ENCODE measurements at regions not wholly inside any gene's neighbourhood (a gene's known extent, or its start where the extent isn't known, plus 50 kb on each side); places are given as distances from the start of the nearest gene placed in this dataset.
"Not testable (repeated sequence)": the region's sequence is repeated elsewhere in the genome, so short reads cannot be mapped to it uniquely, and the experiment has no call there.

DNA sequence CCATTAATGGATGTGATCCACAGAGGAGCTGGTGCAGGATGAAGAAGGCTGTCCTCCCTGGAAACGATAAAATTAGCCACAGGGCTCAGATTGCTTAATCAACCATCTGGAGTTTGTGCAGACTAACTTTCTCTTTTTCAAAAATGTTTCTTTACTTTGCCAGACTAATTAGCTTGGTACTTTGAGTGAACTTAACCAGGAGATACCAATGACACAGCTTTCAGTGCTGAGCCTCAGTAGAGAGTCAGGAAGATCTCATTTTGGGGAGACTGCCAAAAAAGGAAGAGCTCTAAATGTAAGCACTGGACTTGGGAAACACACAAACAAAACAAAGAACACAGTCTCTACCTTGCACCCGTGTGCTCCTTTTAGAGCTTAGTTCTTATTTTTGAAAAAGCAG, 248.1 kb upstream of the DEPDC1 start:
- no peak for DNase-seq (ENCODE audit: low read depth, low spot score)
- in situ Hi-C loops (cut with HindIII; ENCODE audit: low pct_unique_long_range_greater_than_20kb, low sequenced_read_pairs): no loop called here

DNA sequence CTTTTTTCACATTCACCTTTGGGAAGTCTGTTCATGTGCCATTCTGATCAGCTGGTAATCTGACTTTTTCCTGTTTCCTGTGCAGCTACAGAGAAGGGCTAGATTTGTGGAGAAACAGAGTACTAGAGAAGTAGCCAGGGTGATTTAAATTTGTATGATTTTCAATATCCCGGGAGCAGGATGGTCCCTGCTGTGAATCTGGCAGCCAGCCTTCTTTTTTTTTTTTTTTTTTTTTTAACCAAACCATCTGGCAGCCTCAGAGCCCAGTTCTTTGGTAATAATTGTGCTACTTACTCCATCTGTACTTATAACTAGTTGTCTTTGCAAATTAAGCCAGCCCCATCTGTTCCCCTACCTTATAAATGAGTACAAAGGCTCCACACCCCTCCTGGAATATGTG, 248.6 kb upstream of the DEPDC1 start:
- in situ Hi-C loops (cut with HindIII; ENCODE audit: low pct_unique_long_range_greater_than_20kb, low sequenced_read_pairs): no loop called here
- DNase-seq (ENCODE audit: low read depth, low spot score): no peak

- in situ Hi-C loops (cut with HindIII; ENCODE audit: low pct_unique_long_range_greater_than_20kb, low sequenced_read_pairs): no loop called here
- DNase-seq (ENCODE audit: low read depth, low spot score): no peak
Measured at GRCh38 chr1:68746378-68746777, 249.5 kb upstream of the DEPDC1 start.

DNA sequence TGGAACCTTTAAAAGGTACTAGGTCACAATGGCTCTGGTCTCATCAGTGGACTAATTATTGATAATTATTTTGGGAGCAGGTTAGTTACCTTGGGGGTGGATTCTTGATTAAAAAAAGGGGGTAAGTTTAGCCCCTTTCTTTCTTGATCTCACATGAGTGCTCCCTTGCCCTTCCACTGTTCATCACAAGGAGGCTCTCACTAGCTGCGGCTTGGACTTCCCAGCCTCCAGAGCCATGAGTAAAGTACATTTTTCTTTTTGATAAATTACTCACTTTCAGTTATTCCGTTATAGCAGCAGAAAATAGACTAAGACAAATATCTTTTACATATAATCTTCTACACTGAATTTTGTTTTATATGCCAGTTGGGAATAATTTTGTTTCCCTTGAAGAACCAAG, 254.8 kb upstream of the DEPDC1 start:
- no peak for DNase-seq (ENCODE audit: low read depth, low spot score)
- in situ Hi-C loops (cut with HindIII; ENCODE audit: low pct_unique_long_range_greater_than_20kb, low sequenced_read_pairs): no loop called here

DNA sequence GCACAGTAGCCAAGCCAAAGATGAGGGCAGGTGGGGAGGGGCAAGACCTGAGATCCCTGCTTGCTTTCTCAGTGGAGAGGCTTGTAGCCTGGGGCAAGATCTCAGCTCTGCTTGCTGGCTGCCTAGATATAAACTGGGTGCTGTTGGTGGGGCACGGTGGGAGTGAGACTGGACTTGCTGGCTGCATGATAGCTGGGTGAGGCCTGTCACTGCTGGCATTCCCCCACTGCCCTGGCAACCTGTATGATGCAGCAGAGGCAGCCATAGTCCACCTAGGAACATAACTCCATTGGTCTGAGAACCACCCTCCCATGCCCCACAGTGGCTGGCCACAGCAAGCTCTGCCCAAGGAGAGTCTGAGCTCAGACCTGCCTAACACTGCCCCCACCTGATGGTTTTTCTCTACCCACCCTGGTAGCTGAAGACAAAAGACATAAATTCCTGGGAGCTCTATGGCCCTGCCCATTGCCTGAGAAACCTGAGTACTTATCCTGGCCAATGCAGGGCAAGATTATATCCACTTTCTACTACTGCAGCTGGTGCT, 261.9 kb upstream of the DEPDC1 start:
- DNase-seq (ENCODE audit: low read depth, low spot score): peak; percentile 6
- in situ Hi-C loops (cut with HindIII; ENCODE audit: low pct_unique_long_range_greater_than_20kb, low sequenced_read_pairs): no loop called here

DNA sequence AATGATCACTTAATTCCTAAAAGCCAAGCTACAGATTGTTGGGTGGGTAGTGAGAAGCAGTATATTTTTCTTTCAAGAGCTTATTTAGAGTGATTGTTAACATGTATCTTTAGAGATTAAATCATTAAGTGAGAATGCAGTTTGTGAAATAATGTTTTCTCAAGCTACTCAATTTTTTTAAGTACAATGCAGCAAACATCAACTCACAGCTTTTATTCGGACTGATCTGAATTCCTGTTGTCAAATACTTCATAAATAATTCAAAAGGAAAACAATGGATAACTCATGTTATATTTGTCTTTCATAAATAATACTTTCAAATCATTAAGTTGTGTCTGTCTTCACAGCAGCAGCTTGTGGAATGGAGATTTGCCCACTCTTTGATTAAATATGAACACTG, 271.1 kb upstream of the DEPDC1 start:
- in situ Hi-C loops (cut with HindIII; ENCODE audit: low pct_unique_long_range_greater_than_20kb, low sequenced_read_pairs): no loop called here
- no peak for DNase-seq (ENCODE audit: low read depth, low spot score)

DNA sequence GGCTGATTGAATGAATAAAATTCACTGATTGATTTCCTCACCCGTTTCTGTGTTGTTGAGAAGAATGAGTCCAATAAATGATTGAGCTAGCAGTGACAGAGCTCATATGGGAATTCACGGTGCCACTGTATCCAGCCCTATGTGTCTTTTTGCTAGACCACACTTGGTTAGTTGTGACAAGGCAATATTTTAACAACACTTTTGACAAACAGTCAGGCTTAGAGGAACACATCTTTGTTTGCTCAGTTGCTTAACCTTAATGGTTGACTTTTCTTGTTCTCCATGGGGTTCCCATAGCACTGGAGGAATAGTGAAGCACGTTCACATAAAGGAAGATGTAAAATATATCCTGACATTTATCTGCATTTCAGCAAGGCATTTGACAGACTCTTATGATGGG, 273.9 kb upstream of the DEPDC1 start:
- in situ Hi-C loops (cut with HindIII; ENCODE audit: low pct_unique_long_range_greater_than_20kb, low sequenced_read_pairs): no loop called here

GRCh38 chr1:68777851-68778250, 281.0 kb upstream of the DEPDC1 start:
- no peak for DNase-seq (ENCODE audit: low read depth, low spot score)
- in situ Hi-C loops (cut with HindIII; ENCODE audit: low pct_unique_long_range_greater_than_20kb, low sequenced_read_pairs): no loop called here

More for the DNA sequence above, 273.9 kb upstream of the DEPDC1 start:
- DNase-seq (ENCODE audit: low read depth, low spot score): no peak

DNA sequence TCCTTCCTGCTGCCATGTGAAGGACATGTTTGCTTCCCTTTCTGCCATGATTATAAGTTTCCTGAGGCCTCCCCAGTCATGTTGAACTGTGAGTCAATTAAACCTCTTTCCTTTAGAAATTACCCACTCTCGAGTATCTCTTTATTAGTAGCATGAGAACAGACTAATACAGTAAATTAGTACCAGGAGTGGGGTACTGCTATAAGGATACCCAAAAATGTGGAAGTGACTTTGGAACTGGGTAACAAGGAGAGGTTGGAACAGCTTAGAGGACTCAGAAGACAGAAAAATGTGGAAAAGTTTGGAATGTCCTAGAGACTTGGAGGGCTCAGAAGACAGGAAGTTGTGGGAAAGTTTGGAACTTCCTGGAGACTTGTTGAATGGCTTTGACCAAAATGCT, 283.0 kb upstream of the DEPDC1 start:
- in situ Hi-C loops (cut with HindIII; ENCODE audit: low pct_unique_long_range_greater_than_20kb, low sequenced_read_pairs); DNase-seq (ENCODE audit: low read depth, low spot score): not testable (repeated sequence)

GRCh38 chr1:68780919-68781318, 284.0 kb upstream of the DEPDC1 start:
- in situ Hi-C loops (cut with HindIII; ENCODE audit: low pct_unique_long_range_greater_than_20kb, low sequenced_read_pairs): no loop called here
- DNase-seq (ENCODE audit: low read depth, low spot score): no peak

DNA sequence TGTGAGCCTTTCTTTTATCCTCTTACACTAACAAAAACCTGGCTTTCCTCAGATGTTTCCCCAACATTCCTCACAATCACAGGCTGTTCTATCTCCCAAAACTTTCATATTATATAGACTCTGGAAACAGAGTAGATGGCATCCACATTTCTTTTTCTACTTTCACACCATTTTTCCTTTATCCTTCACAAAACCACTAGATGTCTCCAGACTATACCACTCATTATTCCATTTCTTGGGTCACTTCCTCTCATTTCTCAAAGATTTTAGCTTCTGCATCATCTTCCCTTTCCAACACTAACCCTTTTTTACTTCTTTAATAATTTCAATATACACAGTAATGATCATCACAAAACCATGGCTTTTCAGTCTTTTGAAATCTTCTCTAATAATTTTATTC, 286.0 kb upstream of the DEPDC1 start:
- in situ Hi-C loops (cut with HindIII; ENCODE audit: low pct_unique_long_range_greater_than_20kb, low sequenced_read_pairs): no loop called here
- peak; percentile 1 for DNase-seq (ENCODE audit: low read depth, low spot score)

- in situ Hi-C loops (cut with HindIII; ENCODE audit: low pct_unique_long_range_greater_than_20kb, low sequenced_read_pairs): no loop called here
- no peak for DNase-seq (ENCODE audit: low read depth, low spot score)
Measured at GRCh38 chr1:68785328-68785727, 288.4 kb upstream of the DEPDC1 start.

- no peak for DNase-seq (ENCODE audit: low read depth, low spot score)
- in situ Hi-C loops (cut with HindIII; ENCODE audit: low pct_unique_long_range_greater_than_20kb, low sequenced_read_pairs): no loop called here
Measured at GRCh38 chr1:68788762-68789161, 291.9 kb upstream of the DEPDC1 start.

GRCh38 chr1:68791800-68792199, 294.9 kb upstream of the DEPDC1 start:
- no peak for DNase-seq (ENCODE audit: low read depth, low spot score)
- in situ Hi-C loops (cut with HindIII; ENCODE audit: low pct_unique_long_range_greater_than_20kb, low sequenced_read_pairs): no loop called here

DNA sequence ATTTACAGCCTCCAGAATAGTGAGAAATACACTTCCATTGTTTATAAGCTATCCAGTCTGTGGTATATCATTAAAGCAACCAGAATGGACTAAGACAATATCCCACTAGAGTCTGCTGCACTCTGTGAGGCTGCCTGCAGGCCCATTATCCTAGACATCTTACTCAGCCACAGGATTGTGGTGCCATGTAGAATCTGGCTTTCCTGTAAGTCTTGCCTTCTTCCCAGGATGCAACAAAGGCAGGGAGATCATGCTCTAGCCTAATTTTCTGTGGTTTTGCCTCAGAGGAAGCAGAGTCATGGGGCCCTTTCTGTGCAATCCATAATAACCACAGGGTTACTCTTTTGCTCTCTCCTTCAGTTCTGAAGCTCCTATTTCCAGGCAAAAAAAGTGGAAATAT, 299.1 kb upstream of the DEPDC1 start:
- no peak for DNase-seq (ENCODE audit: low read depth, low spot score)
- in situ Hi-C loops (cut with HindIII; ENCODE audit: low pct_unique_long_range_greater_than_20kb, low sequenced_read_pairs): no loop called here

DNA sequence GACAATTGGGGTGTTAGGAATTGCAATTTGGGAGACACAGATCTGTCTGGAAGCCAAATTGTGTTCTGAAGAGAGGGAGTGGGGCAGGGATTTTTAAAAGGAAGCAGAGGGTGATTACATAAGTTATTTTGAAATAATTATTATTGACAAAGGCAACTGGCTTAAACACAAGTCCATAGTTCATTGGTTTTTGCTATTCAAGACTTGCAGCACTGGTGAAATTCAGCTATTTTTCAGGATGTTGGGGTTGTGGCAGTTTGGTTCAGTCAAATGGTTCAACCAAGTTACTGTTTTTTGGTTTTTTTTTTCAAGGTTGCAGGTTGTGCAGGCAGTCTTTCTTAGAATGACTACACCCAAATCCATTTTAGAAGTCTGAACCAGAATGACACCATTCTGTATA, 300.0 kb upstream of the DEPDC1 start:
- in situ Hi-C loops (cut with HindIII; ENCODE audit: low pct_unique_long_range_greater_than_20kb, low sequenced_read_pairs): no loop called here
- no peak for DNase-seq (ENCODE audit: low read depth, low spot score)

DNA sequence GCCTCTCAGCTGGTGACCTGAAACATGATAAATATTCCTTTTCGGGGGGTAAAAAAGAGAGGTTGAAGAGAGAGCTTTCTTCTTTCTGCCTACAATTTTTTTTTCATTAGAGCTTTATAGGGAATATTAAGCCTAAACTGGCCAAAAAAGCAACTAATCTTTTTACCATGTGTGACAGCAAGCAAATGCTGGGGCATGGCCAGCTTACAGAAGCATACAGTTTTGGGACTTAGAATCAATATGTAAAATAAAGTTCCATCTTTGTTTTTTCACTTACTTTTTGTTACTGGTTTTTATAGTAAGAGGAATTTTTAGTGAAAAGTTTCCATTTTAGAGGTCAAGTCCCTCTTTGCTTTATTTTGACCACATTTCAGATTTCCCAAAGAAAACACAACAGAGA, 301.2 kb upstream of the DEPDC1 start:
- DNase-seq (ENCODE audit: low read depth, low spot score): no peak
- in situ Hi-C loops (cut with HindIII; ENCODE audit: low pct_unique_long_range_greater_than_20kb, low sequenced_read_pairs): no loop called here

DNA sequence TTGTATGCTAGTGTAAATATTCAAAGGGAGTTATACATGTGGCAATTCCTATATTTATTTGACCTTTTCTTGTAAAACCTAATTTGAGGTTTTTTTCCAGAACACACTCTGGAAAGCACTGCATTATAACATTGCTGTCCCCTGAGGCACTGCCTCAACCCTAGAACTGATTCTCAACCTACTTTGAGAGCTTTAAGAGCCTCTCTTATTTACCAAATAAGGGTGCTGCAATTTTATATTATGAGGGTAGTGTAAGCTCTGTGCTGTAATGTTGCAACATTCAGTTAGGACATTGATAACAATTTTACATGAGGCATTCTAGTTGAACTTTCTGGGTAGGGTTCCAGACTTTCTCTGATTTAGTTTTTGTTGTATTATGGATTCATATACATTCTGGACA, 302.2 kb upstream of the DEPDC1 start:
- in situ Hi-C loops (cut with HindIII; ENCODE audit: low pct_unique_long_range_greater_than_20kb, low sequenced_read_pairs): no loop called here
- DNase-seq (ENCODE audit: low read depth, low spot score): no peak

DNA sequence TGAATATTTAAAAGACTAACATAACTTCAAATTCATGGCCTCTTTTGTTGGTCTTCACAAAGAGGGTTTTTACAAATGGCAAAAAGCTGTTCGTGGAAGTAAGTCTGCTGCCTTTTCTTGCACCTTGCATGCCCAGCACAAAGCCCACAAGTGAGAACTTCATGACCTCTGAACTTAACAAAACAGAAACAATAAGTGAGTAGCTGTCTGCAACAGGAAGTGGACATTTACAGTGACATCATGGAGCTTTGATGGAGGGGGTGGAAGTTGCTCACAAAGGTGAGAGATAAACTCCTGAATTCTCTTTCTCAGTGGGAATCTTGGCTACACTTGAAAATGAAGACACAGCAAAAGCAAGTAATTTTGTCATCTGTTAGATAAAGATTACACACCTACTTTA, 303.3 kb upstream of the DEPDC1 start:
- DNase-seq (ENCODE audit: low read depth, low spot score): no peak

GRCh38 chr1:68801440-68801839, 304.6 kb upstream of the DEPDC1 start:
- DNase-seq (ENCODE audit: low read depth, low spot score): no peak
- in situ Hi-C loops (cut with HindIII; ENCODE audit: low pct_unique_long_range_greater_than_20kb, low sequenced_read_pairs): no loop called here

More for the DNA sequence above, 303.3 kb upstream of the DEPDC1 start:
- in situ Hi-C loops (cut with HindIII; ENCODE audit: low pct_unique_long_range_greater_than_20kb, low sequenced_read_pairs): no loop called here
